WTC11 (cell line): ENCODE measurements at regions not wholly inside any gene's neighbourhood (a gene's known extent, or its start where the extent isn't known, plus 50 kb on each side); places are given as distances from the start of the nearest gene placed in this dataset.

Experiments used
- ATAC-seq: fragments of 200-7000 bp; cut with Tn5 transposase; 2 replicates; pipeline ENCODE4 v1.10.0; 2021; ENCODE audit warnings: mild to moderate bottlenecking, moderate library complexity
- CTCF ChIA-PET: fragments of 300-600 bp; sonication (Branson Sonifier 250); formaldehyde crosslinking; loops from one replicate; lab custom pipeline; 2021; ENCODE audit warnings: antibody characterized with exemption; lab: Charles Lee
- POLR2A ChIA-PET: fragments of 350-600 bp; sonication (Branson Sonifier 250); formaldehyde crosslinking; loops from one replicate; lab custom pipeline; 2021; ENCODE audit warnings: antibody characterized with exemption; lab: Charles Lee
- DNase-seq: peaks from one replicate; pipeline ENCODE4 v3.0.0; 2021; ENCODE audit warnings: low spot score
- H3K27ac Mint-ChIP-seq: 2 replicates; pipeline ENCODE4 v1.8.0; 2021; ENCODE audit warnings: mixed read lengths
- H3K27me3 Mint-ChIP-seq: 2 replicates; pipeline ENCODE4 v1.8.0; 2021; ENCODE audit warnings: low read depth, mild to moderate bottlenecking, moderate library complexity, mixed read lengths
- H3K36me3 Mint-ChIP-seq: 2 replicates; pipeline ENCODE4 v1.8.0; 2021; ENCODE audit warnings: mixed read lengths
- H3K4me1 Mint-ChIP-seq: 2 replicates; pipeline ENCODE4 v1.8.0; 2022; ENCODE audit warnings: mixed read lengths
- H3K4me3 Mint-ChIP-seq: 2 replicates; pipeline ENCODE4 v1.8.0; 2021; ENCODE audit warnings: mild to moderate bottlenecking, moderate library complexity, mixed read lengths
- H3K9me3 Mint-ChIP-seq: 2 replicates; pipeline ENCODE4 v1.8.0; 2021; ENCODE audit warnings: mixed read lengths
- CBFB ChIP-seq: sonication (generic); formaldehyde crosslinking; IDR thresholded peaks from 2 replicates; pipeline ENCODE4 v1.8.1; 2022; ENCODE audit warnings: mild to moderate bottlenecking, low read depth, missing genetic modification reagents
- ELF4 ChIP-seq: sonication (generic); formaldehyde crosslinking; IDR thresholded peaks from 2 replicates; pipeline ENCODE4 v1.8.1; 2022; ENCODE audit warnings: low read depth, mild to moderate bottlenecking, moderate library complexity, missing genetic modification reagents
- FOXJ3 ChIP-seq: sonication (generic); formaldehyde crosslinking; IDR thresholded peaks from 2 replicates; pipeline ENCODE4 v1.9.0; 2021; ENCODE audit warnings: missing genetic modification reagents, mild to moderate bottlenecking, borderline replicate concordance
- FOXK1 ChIP-seq: sonication (generic); formaldehyde crosslinking; IDR thresholded peaks from 2 replicates; pipeline ENCODE4 v1.8.0; 2022; ENCODE audit warnings: mild to moderate bottlenecking, moderate library complexity, missing genetic modification reagents
- KAT7 ChIP-seq: sonication (generic); formaldehyde crosslinking; IDR thresholded peaks from 2 replicates; pipeline ENCODE4 v1.8.1; 2023; ENCODE audit warnings: missing genetic modification reagents, mild to moderate bottlenecking, borderline replicate concordance
- NFE2L1 ChIP-seq: sonication (generic); formaldehyde crosslinking; IDR thresholded peaks from 2 replicates; pipeline ENCODE4 v1.8.1; 2023; ENCODE audit warnings: missing genetic modification reagents
- NR1H2 ChIP-seq: sonication (generic); formaldehyde crosslinking; IDR thresholded peaks from 2 replicates; pipeline ENCODE4 v1.9.0; 2021; ENCODE audit warnings: mild to moderate bottlenecking, moderate library complexity, missing genetic modification reagents
- ZNF121 ChIP-seq: sonication (generic); formaldehyde crosslinking; IDR thresholded peaks from 2 replicates; pipeline ENCODE4 v1.8.0; 2023; ENCODE audit warnings: missing genetic modification reagents
- ZNF317 ChIP-seq: sonication (generic); formaldehyde crosslinking; IDR thresholded peaks from 2 replicates; pipeline ENCODE4 v1.8.1; 2023; ENCODE audit warnings: low read depth, mild to moderate bottlenecking, moderate library complexity, missing genetic modification reagents, borderline replicate concordance
- TF ChIP-seq, protein P1 (sequence below): sonication (generic); formaldehyde crosslinking; IDR thresholded peaks from 2 replicates; pipeline ENCODE4 v1.8.1; 2022; ENCODE audit warnings: mild to moderate bottlenecking, missing genetic modification reagents, moderate library complexity, borderline replicate concordance
- TF ChIP-seq, protein P2 (sequence below): sonication (generic); formaldehyde crosslinking; IDR thresholded peaks from 2 replicates; pipeline ENCODE4 v1.8.1; 2023; ENCODE audit warnings: mild to moderate bottlenecking, missing genetic modification reagents, moderate library complexity
- TF ChIP-seq, protein P3 (sequence below): fragments of 250-450 bp; sonication (Bioruptor Pico); IDR thresholded peaks from 2 replicates; pipeline ENCODE4 v1.9.0; 2021; ENCODE audit warnings: mild to moderate bottlenecking
- TF ChIP-seq, protein P4 (sequence below): sonication (generic); formaldehyde crosslinking; IDR thresholded peaks from 2 replicates; pipeline ENCODE4 v1.8.1; 2022; ENCODE audit warnings: missing genetic modification reagents, borderline replicate concordance
- TF ChIP-seq, protein P5 (sequence below): sonication (generic); formaldehyde crosslinking; IDR thresholded peaks from 2 replicates; pipeline ENCODE4 v1.8.0; 2022; ENCODE audit warnings: mild to moderate bottlenecking, missing genetic modification reagents
- TF ChIP-seq, protein P6 (sequence below): fragments of 250-450 bp; sonication (Bioruptor Pico); IDR thresholded peaks from 2 replicates; pipeline ENCODE4 v1.9.0; 2021; ENCODE audit warnings: moderate library complexity, mild to moderate bottlenecking, inconsistent platforms, borderline replicate concordance
- TF ChIP-seq, protein P7 (sequence below): fragments of 250-450 bp; sonication (Bioruptor Pico); IDR thresholded peaks from 2 replicates; pipeline ENCODE4 v1.9.0; 2021; ENCODE audit warnings: mild to moderate bottlenecking, borderline replicate concordance
- TF ChIP-seq, protein P8 (sequence below): sonication (generic); formaldehyde crosslinking; IDR thresholded peaks from 2 replicates; pipeline ENCODE4 v1.8.0; 2023; ENCODE audit warnings: missing genetic modification reagents, mild to moderate bottlenecking, borderline replicate concordance

DNA sequence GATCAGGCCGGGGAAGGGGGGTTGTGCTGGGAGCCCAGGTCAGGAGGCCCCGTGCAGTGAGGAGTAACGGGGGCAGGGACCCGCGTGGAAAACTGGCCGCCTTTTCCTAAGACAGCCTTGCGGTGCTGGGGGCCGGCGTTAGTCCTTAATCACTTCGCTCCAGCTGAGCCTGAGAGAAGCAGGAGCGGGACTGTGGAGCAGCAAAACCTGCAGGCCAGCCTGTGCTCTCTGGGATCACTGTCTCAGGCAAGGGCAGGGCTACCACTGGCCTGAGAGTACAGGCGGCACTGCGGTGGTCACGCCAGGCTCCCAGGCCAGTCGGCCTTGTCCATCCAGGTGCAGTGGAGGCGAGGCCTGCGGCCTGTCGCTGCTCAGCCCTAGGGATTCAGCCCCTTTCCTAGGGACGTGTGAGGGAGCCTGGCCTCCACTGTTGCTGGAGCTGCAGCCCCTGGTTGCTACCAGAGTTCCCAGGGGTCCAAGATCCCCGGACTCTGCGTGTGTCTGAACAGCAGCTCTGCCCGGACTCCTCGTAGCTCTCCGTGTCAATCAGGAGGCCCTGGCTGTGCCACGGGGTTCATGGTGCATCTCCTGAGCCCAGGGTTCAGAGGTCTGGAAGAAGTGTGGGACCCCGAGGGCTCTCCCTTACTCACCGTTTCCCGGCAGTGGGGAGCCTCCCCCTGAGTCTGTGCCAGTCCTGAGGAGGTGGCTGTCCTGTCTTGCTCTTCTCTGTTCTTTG lies 2141.7 kb upstream of the TENM3 start (continued):
- TF ChIP-seq NFE2L1 (CRISPR knock-in tag) (no peak), KAT7 (CRISPR knock-in tag) (no peak), ZNF317 (no peak)
- TF ChIP-seq, protein P1, sequence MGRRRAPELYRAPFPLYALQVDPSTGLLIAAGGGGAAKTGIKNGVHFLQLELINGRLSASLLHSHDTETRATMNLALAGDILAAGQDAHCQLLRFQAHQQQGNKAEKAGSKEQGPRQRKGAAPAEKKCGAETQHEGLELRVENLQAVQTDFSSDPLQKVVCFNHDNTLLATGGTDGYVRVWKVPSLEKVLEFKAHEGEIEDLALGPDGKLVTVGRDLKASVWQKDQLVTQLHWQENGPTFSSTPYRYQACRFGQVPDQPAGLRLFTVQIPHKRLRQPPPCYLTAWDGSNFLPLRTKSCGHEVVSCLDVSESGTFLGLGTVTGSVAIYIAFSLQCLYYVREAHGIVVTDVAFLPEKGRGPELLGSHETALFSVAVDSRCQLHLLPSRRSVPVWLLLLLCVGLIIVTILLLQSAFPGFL (CRISPR knock-in tag) = no peak

DNA sequence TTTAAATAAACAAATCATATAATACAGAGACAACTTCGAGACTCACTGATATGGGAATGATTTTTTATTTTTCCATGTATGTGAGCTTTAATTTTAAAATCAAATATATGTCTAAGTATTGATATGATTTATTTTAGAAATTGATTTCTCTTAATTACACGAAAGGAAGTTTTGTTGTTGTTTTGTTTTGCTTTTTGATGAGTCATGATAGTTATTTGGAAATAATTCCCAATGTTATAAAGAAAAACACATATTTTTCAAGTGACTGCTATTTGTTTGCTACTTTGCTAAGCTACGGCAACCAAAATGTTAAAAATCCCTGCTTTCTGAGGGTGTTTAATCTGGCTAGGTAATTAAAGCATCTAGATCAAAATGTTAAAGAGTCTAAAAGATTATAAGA lies 2139.4 kb upstream of the TENM3 start:
- POLR2A ChIA-PET = no interaction called here
- no peaks in the 10 kb centered on the region for H3K9me3 Mint-ChIP-seq
- no peak overlapping the region for H3K4me3 Mint-ChIP-seq
- H3K27me3 Mint-ChIP-seq = no peaks in the 10 kb centered on the region
- no peak overlapping the region for H3K27ac Mint-ChIP-seq
- peaks cover 10% of the 10 kb centered on the region for H3K4me1 Mint-ChIP-seq
- DNase-seq = no peak
- no peaks in the 10 kb centered on the region for H3K36me3 Mint-ChIP-seq
- TF ChIP-seq, protein P2, sequence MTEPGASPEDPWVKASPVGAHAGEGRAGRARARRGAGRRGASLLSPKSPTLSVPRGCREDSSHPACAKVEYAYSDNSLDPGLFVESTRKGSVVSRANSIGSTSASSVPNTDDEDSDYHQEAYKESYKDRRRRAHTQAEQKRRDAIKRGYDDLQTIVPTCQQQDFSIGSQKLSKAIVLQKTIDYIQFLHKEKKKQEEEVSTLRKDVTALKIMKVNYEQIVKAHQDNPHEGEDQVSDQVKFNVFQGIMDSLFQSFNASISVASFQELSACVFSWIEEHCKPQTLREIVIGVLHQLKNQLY (CRISPR knock-in tag) = no peak
- no peak for TF ChIP-seq CBFB (CRISPR knock-in tag)
- TF ChIP-seq NR1H2 (CRISPR knock-in tag) = no peak
- TF ChIP-seq, protein P3, sequence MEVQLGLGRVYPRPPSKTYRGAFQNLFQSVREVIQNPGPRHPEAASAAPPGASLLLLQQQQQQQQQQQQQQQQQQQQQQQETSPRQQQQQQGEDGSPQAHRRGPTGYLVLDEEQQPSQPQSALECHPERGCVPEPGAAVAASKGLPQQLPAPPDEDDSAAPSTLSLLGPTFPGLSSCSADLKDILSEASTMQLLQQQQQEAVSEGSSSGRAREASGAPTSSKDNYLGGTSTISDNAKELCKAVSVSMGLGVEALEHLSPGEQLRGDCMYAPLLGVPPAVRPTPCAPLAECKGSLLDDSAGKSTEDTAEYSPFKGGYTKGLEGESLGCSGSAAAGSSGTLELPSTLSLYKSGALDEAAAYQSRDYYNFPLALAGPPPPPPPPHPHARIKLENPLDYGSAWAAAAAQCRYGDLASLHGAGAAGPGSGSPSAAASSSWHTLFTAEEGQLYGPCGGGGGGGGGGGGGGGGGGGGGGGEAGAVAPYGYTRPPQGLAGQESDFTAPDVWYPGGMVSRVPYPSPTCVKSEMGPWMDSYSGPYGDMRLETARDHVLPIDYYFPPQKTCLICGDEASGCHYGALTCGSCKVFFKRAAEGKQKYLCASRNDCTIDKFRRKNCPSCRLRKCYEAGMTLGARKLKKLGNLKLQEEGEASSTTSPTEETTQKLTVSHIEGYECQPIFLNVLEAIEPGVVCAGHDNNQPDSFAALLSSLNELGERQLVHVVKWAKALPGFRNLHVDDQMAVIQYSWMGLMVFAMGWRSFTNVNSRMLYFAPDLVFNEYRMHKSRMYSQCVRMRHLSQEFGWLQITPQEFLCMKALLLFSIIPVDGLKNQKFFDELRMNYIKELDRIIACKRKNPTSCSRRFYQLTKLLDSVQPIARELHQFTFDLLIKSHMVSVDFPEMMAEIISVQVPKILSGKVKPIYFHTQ (CRISPR knock-in tag) = no peak
- no peak for TF ChIP-seq FOXJ3
- TF ChIP-seq, protein P4, sequence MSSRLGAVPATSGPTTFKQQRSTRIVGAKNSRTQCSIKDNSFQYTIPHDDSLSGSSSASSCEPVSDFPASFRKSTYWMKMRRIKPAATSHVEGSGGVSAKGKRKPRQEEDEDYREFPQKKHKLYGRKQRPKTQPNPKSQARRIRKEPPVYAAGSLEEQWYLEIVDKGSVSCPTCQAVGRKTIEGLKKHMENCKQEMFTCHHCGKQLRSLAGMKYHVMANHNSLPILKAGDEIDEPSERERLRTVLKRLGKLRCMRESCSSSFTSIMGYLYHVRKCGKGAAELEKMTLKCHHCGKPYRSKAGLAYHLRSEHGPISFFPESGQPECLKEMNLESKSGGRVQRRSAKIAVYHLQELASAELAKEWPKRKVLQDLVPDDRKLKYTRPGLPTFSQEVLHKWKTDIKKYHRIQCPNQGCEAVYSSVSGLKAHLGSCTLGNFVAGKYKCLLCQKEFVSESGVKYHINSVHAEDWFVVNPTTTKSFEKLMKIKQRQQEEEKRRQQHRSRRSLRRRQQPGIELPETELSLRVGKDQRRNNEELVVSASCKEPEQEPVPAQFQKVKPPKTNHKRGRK (CRISPR knock-in tag) = no peak
- TF ChIP-seq, protein P5, sequence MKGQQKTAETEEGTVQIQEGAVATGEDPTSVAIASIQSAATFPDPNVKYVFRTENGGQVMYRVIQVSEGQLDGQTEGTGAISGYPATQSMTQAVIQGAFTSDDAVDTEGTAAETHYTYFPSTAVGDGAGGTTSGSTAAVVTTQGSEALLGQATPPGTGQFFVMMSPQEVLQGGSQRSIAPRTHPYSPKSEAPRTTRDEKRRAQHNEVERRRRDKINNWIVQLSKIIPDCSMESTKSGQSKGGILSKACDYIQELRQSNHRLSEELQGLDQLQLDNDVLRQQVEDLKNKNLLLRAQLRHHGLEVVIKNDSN (CRISPR knock-in tag) = no peak
- no peak for TF ChIP-seq ELF4 (CRISPR knock-in tag)
- TF ChIP-seq KAT7 (CRISPR knock-in tag) = no peak
- TF ChIP-seq, protein P6, sequence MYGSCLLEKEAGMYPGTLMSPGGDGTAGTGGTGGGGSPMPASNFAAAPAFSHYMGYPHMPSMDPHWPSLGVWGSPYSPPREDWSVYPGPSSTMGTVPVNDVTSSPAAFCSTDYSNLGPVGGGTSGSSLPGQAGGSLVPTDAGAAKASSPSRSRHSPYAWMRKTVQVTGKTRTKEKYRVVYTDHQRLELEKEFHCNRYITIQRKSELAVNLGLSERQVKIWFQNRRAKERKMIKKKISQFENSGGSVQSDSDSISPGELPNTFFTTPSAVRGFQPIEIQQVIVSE (CRISPR knock-in tag) = no peak
- TF ChIP-seq, protein P7, sequence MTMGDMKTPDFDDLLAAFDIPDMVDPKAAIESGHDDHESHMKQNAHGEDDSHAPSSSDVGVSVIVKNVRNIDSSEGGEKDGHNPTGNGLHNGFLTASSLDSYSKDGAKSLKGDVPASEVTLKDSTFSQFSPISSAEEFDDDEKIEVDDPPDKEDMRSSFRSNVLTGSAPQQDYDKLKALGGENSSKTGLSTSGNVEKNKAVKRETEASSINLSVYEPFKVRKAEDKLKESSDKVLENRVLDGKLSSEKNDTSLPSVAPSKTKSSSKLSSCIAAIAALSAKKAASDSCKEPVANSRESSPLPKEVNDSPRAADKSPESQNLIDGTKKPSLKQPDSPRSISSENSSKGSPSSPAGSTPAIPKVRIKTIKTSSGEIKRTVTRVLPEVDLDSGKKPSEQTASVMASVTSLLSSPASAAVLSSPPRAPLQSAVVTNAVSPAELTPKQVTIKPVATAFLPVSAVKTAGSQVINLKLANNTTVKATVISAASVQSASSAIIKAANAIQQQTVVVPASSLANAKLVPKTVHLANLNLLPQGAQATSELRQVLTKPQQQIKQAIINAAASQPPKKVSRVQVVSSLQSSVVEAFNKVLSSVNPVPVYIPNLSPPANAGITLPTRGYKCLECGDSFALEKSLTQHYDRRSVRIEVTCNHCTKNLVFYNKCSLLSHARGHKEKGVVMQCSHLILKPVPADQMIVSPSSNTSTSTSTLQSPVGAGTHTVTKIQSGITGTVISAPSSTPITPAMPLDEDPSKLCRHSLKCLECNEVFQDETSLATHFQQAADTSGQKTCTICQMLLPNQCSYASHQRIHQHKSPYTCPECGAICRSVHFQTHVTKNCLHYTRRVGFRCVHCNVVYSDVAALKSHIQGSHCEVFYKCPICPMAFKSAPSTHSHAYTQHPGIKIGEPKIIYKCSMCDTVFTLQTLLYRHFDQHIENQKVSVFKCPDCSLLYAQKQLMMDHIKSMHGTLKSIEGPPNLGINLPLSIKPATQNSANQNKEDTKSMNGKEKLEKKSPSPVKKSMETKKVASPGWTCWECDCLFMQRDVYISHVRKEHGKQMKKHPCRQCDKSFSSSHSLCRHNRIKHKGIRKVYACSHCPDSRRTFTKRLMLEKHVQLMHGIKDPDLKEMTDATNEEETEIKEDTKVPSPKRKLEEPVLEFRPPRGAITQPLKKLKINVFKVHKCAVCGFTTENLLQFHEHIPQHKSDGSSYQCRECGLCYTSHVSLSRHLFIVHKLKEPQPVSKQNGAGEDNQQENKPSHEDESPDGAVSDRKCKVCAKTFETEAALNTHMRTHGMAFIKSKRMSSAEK (CRISPR knock-in tag) = no peak
- TF ChIP-seq ZNF121 (CRISPR knock-in tag) = no peak
- TF ChIP-seq FOXK1 = no peak
- TF ChIP-seq, protein P8, sequence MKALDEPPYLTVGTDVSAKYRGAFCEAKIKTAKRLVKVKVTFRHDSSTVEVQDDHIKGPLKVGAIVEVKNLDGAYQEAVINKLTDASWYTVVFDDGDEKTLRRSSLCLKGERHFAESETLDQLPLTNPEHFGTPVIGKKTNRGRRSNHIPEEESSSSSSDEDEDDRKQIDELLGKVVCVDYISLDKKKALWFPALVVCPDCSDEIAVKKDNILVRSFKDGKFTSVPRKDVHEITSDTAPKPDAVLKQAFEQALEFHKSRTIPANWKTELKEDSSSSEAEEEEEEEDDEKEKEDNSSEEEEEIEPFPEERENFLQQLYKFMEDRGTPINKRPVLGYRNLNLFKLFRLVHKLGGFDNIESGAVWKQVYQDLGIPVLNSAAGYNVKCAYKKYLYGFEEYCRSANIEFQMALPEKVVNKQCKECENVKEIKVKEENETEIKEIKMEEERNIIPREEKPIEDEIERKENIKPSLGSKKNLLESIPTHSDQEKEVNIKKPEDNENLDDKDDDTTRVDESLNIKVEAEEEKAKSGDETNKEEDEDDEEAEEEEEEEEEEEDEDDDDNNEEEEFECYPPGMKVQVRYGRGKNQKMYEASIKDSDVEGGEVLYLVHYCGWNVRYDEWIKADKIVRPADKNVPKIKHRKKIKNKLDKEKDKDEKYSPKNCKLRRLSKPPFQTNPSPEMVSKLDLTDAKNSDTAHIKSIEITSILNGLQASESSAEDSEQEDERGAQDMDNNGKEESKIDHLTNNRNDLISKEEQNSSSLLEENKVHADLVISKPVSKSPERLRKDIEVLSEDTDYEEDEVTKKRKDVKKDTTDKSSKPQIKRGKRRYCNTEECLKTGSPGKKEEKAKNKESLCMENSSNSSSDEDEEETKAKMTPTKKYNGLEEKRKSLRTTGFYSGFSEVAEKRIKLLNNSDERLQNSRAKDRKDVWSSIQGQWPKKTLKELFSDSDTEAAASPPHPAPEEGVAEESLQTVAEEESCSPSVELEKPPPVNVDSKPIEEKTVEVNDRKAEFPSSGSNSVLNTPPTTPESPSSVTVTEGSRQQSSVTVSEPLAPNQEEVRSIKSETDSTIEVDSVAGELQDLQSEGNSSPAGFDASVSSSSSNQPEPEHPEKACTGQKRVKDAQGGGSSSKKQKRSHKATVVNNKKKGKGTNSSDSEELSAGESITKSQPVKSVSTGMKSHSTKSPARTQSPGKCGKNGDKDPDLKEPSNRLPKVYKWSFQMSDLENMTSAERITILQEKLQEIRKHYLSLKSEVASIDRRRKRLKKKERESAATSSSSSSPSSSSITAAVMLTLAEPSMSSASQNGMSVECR (CRISPR knock-in tag) = no peak
- no peak for ATAC-seq
- CTCF ChIA-PET = no interaction called here
